Right lobe of liver (tissue), 4 donors: ENCODE measurements at regions not wholly inside any gene's neighbourhood (a gene's known extent, or its start where the extent isn't known, plus 50 kb on each side); places are given as distances from the start of the nearest gene placed in this dataset.
"Not testable (repeated sequence)": the region's sequence is repeated elsewhere in the genome, so short reads cannot be mapped to it uniquely, and the experiment has no call there.

Experiments used
- CTCF ChIP-seq, 4 donors: fragments of 200-600 bp in 3 of 4; fragments of 450-650 bp in 1 of 4; IDR thresholded peaks; one replicate each; pipeline versions ENCODE4 v1.5.1 to v1.8.0; 2016 to 2022; ENCODE audit warnings: antibody characterized with exemption in 4 of 4, mild to moderate bottlenecking in 2 of 4
- POLR2A ChIP-seq: fragments of 450-650 bp; IDR thresholded peaks from one replicate; pipeline ENCODE4 v1.6.1; 2017; ENCODE audit warnings: antibody characterized with exemption, mild to moderate bottlenecking
- donor health status: DM: no; HTN: no; CAD: no.
- donor health status: DM: no; HTN: no; CAD: no.
- donor health status: DM: no; HTN: yes; CAD: no.

DNA sequence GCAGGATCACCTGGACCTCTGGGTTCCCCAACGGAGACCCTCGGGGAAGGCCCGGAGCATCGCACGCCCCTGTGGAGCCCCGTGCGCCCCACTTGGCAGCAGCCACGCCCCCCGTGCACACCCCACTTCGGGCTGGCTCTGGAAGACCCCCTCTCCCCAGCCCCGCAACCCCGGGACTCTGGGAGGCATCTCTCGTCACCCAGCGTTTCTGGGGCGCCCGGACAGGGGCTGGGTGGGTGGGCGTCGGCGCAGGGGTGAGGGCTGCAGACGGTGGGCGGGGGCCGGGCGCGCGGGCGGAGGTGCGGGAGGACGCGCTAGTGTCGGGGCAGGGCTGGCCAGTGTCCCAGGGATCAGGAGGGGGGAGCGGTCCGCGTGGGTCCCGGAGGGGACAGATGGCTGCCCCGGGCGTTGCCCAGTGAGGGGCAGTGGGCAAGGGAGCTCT is 2897.3 kb downstream of the RPIA start:
- TF ChIP-seq CTCF (IDR thresholded peaks at IDR 0.05); POLR2A: not testable (repeated sequence)
